HG03280 (cell line): ENCODE measurements at regions not wholly inside any gene's neighbourhood (a gene's known extent, or its start where the extent isn't known, plus 50 kb on each side); places are given as distances from the start of the nearest gene placed in this dataset.

Experiments
- ATAC-seq: cut with Tn5 transposase; IDR thresholded peaks from one replicate; pipeline ENCODE4 v1.9.1; 2021; ENCODE audit warnings: mild to moderate bottlenecking, moderate library complexity; ENCODE audit not compliant: unreplicated experiment

DNA sequence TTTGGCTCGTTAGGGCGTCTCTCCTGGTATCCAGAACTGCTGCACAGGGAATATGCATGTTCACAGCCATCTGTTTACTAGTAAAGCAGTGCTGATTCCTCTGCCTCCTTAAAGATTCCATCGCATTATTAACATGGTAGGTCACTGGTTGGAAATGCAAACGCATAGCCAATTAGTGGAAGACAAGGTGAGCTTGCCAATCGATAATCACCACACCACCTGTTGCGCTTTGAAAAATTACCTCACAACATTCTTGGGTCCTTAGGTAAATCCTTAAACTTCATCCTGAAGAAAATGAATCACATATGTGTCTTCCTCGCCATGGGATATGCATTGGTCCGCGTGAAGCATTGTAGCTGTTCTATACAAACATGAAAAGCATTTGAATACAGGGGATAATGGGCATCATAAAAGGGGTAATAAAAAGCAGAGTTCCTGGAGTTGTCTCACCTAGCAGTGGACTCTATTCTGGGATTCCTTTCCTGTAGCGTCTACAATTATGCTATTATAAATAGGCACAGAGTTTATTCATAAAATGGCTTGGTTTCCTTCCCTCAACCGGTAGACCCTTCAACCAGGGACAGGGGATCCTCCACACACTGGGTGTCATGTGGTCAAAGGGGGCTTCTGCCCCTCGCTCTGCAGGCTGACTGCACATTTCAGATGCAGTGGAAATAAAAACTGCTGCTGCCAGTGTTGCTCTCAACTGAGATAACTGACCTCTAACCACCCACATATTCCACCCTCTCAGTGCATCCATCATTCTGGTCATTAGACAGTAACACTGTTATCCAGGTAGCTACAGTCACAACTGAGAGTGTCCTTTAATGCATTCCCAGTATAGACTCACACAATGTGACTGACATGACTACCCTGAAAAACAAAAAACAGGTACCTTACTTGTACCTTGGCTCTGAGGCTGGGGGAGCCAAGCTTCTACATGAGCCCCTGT lies 389.2 kb upstream of the NFE2L3 start:
- no peak for ATAC-seq

- ATAC-seq = no peak
These were observed 388.5 kb upstream of the NFE2L3 start for GRCh38 chr7:25763463-25763860.

GRCh38 chr7:25765110-25765655 lies 386.8 kb upstream of the NFE2L3 start:
- ATAC-seq = no peak

DNA sequence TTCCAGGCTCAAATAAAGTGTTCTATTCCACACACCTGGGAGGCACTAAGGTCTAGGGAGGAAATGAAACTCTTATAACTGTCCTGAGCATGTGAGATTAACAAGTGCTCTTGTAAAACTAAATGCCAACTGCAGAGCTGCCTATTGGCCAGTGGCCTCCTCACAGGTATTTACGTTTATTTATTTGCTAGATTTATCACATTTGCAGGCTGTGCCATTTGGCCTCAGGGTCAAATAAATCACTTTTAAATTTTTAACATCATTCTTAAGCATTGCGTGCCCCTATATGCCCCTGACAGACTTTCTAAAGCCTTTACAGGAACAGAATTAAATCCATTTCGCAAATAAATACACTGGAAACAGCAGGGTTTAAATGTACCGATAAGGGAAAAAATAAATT lies 381.8 kb upstream of the NFE2L3 start:
- ATAC-seq = no peak

- no peak for ATAC-seq
These were observed 381.3 kb upstream of the NFE2L3 start for GRCh38 chr7:25770670-25771069.

DNA sequence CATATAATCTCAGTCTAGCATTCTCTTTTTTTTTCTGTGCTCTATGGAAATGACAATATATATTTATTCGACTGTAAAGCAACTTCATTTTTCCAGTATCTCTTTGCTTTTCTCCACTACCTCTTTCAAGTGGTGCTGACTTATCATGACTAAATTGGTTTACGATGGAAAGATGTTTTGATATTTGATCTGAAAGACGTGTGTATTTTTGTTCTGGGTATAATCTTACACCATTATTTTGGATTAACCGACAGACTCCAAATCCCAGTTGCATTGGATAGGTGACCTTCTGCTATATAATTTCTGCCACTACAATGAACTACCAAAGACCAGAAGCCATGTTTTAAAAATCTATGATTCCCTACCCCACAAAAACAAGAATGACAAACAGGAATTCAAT lies 380.5 kb upstream of the NFE2L3 start:
- ATAC-seq = no peak

GRCh38 chr7:25772802-25773201 lies 379.2 kb upstream of the NFE2L3 start:
- ATAC-seq = no peak

- no peak for ATAC-seq
These were observed 377.3 kb upstream of the NFE2L3 start for GRCh38 chr7:25774675-25775074.

GRCh38 chr7:25775570-25775969 lies 376.4 kb upstream of the NFE2L3 start:
- ATAC-seq = no peak

DNA sequence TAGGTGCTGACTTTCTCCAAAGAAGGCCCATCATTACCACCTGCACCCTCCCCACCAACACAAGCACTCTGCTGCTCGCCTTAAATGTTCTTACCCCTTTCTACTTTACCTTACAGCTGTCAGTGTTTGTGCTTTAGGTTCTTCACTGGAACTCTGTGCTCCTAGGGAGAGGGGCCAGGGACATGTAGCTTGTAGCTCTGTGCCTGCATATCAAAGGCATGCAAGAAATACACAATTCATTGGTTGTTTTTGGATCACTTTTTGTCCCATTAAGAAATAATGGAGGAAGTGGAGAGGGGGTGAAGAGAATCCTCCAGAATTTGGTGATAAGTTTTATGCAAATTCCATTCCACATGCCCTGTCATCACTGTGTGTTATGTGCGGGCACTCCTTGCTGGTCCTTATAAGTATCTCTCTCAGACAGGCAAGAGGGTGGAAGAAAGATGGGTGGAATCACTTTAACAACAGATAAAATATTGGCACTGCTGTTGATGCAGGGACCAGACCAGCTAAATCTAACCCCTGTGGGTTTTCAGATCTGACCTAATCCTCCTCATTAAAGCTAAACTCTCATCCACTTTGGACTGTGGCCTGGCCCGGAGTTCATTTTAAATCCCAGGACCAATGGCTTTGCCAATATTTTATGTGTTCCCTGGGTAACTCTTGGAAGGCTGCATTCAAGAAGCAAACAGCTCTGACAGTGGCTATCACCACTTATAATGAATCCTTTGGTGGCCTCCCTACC lies 375.8 kb upstream of the NFE2L3 start:
- ATAC-seq = no peak

GRCh38 chr7:25776744-25777123 lies 375.3 kb upstream of the NFE2L3 start:
- no peak for ATAC-seq

DNA sequence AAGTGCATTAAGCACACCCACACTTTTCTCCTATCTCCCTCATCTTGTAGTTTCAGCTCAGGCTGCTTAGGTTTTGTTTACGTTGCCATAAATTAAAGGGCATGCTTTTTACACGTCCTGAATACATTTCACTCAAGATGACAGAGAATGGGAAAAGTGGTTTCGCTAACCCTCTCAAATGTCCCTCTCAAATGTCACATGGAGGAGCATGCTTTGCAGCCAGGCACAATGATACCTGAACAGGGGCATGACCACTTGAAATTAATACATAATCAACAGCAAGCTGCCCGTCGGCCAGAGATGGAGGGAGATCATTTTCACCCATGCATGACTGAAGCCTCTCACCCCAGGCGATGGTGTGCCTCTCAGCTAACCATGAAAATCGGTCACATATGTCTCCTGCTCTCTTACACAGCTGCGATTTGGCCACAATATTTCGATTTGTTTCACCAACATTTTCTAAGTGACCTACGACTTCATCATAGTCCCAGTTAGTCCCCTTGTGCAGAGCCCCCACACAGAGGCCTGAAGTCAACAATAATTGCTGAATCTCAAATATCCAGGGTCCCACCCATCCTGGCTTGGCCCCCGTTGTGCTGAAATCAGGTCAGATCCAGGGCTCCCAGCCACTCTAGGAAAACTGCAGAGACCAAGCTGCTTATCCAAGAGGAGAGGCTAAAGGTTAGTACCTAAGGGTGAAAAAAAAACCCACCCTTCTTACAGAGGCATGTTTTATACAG lies 373.9 kb upstream of the NFE2L3 start:
- ATAC-seq = no peak

- no peak for ATAC-seq
These were observed 372.9 kb upstream of the NFE2L3 start for GRCh38 chr7:25779002-25779546.

GRCh38 chr7:25780904-25781303 lies 371.1 kb upstream of the NFE2L3 start:
- no peak for ATAC-seq

DNA sequence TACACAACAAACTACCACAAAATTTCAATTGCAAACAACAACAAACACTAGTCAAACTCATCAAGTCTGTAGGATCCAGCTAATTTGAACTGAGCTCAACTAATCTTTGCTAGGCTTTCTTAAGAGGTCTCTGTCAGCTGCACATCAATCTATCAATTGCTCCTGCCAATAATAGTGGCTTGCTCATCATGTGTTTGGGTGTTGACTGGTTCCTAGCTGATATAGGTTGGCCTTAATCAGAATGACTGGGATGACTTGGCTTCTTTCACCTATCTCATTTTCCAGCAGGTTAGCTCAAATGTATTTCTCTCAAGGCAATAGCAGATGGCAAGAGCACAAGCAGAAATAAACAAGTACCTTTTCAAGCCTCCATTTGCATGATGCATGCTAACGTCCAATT lies 370.3 kb upstream of the NFE2L3 start:
- no peak for ATAC-seq

DNA sequence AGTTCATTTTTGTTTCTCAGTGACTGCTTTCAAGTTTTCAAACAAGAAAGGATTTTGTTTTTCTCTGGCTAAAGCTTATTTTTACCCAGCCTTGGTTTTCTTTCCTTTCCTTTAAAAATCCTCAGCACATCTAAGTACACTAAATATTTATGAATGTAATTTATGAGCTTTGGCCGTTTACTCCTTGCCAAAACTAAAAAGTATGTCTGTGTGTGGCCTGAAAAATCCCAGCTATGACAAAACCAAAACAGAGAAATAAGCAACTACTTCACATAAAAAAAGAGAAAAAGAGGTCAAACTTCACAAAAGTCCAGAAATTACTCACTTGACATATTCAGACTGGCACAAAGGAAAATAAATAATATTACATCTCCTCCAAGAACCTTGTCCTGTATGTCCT lies 365.1 kb upstream of the NFE2L3 start:
- no peak for ATAC-seq

GRCh38 chr7:25787336-25787735 lies 364.7 kb upstream of the NFE2L3 start:
- no peak for ATAC-seq

GRCh38 chr7:25788371-25788770 lies 363.6 kb upstream of the NFE2L3 start:
- ATAC-seq = no peak

- ATAC-seq = no peak
These were observed 362.9 kb upstream of the NFE2L3 start for GRCh38 chr7:25788961-25789620.
